ENCODE measurements at regions not wholly inside any gene's neighbourhood (a gene's known extent, or its start where the extent isn't known, plus 50 kb on each side); places are given as distances from the start of the nearest gene placed in this dataset.
"Not testable (repeated sequence)": the region's sequence is repeated elsewhere in the genome, so short reads cannot be mapped to it uniquely, and the experiment has no call there.

DNA sequence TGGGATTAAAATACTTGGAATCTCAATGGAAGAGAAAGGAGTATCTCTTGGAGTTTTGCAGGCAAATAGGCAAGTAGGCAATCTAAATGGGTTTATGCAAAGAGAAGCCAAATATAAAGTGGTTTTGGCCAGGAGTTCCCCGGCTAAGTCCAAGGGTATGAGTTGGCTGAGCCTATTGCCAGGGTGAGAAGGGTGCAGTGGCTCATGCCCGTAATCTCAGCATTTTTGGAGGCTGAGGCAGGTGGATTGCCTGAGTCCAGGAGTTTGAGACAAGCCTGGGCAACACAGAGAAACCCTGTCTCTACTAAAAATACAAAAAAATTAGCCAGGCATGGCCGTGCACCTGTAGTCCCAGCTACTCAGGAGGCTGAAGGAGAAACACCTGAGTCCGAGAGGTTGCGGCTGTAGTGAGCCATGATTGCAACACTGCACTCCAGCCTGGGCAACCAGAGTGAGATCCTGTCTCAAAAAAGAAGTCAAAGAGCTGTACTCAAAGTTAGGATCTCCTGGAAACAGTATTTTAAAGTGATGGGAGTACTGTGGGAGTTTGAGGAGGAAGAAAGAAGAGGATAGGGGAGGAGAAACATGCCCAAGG, 130.4 kb upstream of the RAB18 start:
- no peak overlapping the region for H3K4me3 ChIP-seq (ENCODE audit: low read depth, low read length)
- TF ChIP-seq, protein P1, sequence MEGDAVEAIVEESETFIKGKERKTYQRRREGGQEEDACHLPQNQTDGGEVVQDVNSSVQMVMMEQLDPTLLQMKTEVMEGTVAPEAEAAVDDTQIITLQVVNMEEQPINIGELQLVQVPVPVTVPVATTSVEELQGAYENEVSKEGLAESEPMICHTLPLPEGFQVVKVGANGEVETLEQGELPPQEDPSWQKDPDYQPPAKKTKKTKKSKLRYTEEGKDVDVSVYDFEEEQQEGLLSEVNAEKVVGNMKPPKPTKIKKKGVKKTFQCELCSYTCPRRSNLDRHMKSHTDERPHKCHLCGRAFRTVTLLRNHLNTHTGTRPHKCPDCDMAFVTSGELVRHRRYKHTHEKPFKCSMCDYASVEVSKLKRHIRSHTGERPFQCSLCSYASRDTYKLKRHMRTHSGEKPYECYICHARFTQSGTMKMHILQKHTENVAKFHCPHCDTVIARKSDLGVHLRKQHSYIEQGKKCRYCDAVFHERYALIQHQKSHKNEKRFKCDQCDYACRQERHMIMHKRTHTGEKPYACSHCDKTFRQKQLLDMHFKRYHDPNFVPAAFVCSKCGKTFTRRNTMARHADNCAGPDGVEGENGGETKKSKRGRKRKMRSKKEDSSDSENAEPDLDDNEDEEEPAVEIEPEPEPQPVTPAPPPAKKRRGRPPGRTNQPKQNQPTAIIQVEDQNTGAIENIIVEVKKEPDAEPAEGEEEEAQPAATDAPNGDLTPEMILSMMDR (IDR thresholded peaks at IDR 0.05; ENCODE audit: low read depth, low read length): no peak

DNA sequence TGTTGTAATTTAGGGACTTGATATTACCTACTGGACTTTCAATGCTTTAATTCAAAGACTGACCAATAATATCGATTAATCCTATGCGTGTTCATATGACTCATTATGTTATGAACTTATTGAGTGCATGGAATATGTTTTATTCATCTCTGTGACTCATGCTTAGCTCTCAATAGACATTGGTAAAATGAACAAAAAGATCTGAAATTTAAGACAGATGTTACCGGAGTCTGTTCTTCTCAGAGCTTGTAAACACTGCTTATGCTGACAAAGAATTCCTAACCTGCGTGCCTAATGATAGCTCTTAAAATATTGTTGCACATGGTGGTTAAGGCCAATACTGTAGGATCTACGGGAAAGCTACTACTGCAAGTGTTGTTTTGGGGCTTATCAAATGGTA, 131.5 kb upstream of the ACBD5 start:
- TF ChIP-seq, protein P1 (IDR thresholded peaks at IDR 0.05; ENCODE audit: low read depth, low read length): no peak
- H3K4me3 ChIP-seq (ENCODE audit: low read depth, low read length): no peak overlapping the region

DNA sequence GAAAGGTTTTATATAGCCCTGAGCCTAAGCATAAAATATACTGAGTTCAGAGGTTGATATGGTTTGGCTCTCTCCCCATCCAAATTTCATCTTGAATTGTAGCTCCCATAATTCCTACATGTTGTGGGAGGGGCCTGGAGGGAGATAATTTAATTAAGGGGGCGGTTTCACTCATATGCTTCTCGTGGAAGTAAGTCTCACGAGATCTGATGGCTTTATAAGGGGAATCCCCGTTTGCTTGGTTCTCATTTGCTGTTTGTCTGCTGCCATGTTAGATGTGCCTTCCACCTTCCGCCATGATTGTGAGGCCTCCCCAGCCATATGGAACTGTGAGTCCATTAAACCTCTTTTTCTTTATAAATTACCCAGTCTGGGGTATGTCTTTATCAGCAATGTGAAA, 130.8 kb upstream of the ACBD5 start:
- not testable (repeated sequence) for H3K4me3 ChIP-seq (ENCODE audit: low read depth, low read length)

DNA sequence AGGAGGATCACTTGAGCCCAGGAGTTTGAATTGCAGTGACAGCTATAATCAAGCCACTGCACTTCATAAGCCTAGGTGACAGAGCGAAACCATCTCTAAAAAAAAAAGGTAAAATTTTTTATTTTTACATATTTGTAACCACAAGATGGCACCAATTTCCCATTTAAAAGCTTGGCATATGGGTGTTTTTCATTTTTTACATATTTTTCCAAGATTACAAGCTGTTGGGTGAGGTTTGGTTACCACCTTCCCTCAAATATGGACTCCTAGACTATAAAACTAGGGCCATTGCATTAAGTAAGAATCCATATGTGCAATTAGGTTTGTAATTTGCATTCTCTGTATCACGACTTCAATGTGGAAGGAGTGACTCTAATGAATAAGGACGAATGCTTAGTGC, 129.3 kb upstream of the ACBD5 start:
- no peak overlapping the region for H3K4me3 ChIP-seq (ENCODE audit: low read depth, low read length)
- TF ChIP-seq, protein P1 (IDR thresholded peaks at IDR 0.05; ENCODE audit: low read depth, low read length): no peak

DNA sequence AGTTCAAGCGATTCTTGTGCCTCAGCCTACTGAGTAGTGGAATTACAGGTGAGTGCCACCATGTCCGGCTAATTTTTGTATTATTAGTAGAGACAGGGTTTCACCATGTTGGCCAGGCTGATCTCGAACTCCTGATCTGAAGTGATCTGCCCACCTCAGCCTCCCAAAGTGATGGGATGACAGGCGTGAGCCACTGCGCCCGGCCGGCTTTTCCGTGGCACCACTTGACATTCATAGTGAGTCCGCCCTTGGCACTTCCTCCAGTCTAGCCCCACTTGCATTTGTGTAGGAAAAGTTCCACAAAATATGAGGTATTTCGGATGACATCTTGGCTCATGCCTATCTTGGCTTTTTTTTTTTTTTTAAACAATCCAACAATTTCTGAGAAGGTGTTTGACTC, 128.1 kb upstream of the ACBD5 start:
- TF ChIP-seq, protein P1 (IDR thresholded peaks at IDR 0.05; ENCODE audit: low read depth, low read length): no peak
- no peak overlapping the region for H3K4me3 ChIP-seq (ENCODE audit: low read depth, low read length)

DNA sequence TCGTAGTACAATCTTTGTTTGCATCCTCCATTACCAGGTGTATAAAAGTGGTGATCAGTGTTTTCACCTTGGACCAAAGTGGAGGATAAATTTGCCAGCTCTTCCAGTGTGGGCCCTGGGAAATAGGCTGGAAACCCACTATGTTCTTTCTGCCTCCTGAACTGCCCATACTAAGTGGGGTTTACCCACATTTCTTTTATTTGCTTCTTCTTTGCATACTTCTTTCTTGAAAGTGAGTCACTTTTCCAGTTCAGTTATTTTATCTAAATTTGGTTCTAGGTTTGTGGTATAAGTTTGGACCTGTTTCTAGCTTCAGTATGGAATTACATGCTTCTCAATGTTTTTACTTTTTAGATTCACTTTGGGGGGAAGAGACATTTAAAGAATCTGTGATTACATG, 126.2 kb upstream of the ACBD5 start:
- H3K4me3 ChIP-seq (ENCODE audit: low read depth, low read length): no peak overlapping the region
- TF ChIP-seq, protein P1 (IDR thresholded peaks at IDR 0.05; ENCODE audit: low read depth, low read length): no peak

DNA sequence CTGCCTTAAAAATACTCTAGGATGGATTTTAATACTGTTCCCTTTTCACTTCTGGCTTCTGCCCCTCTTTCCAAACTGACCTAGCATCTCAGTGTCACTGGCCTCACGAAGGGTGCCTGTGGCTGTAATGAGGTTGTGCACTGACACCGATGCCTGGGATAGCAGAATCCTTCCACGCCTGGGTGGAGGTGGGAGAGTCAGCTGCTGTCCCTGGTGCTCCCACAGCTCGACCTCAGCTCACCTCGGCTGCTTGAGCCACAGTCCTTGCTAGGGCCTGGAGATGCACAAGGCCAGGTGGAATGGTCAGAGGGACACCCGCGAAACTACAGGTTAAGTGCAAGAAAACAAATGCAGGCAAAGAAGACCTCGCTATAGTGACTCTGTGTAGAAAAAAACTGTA, 123.4 kb upstream of the ACBD5 start:
- TF ChIP-seq, protein P1 (IDR thresholded peaks at IDR 0.05; ENCODE audit: low read depth, low read length): no peak
- no peak overlapping the region for H3K4me3 ChIP-seq (ENCODE audit: low read depth, low read length)

DNA sequence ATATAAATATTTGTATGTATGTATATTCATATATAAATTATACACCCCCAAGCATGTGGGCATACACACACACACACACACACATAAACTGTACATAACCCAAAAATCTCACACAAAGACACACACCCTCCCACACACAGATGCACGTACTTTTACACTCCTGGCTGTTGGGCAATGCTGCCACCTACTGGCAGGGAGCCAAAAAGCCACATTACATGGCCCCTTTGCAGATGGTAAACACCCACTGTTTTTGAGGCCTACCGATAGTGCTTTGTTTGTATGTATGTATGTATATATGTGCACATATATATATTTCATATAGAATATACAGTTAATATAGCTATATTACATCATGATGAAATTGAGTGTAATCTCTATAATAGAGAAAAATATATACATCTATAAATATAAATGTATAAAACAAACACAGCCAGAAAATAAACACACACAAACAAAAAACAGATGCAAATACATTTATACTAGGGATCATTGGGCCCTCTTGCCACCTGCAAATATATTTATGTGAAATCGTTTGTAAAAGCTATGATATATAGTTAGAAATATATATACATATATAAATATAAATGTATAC, 120.1 kb upstream of the ACBD5 start:
- no peak overlapping the region for H3K4me3 ChIP-seq (ENCODE audit: low read depth, low read length)
- TF ChIP-seq, protein P1 (IDR thresholded peaks at IDR 0.05; ENCODE audit: low read depth, low read length): peak; percentile 74
